ENCODE measurements at regions not wholly inside any gene's neighbourhood (a gene's known extent, or its start where the extent isn't known, plus 50 kb on each side); places are given as distances from the start of the nearest gene placed in this dataset.
"Not testable (repeated sequence)": the region's sequence is repeated elsewhere in the genome, so short reads cannot be mapped to it uniquely, and the experiment has no call there.

DNA sequence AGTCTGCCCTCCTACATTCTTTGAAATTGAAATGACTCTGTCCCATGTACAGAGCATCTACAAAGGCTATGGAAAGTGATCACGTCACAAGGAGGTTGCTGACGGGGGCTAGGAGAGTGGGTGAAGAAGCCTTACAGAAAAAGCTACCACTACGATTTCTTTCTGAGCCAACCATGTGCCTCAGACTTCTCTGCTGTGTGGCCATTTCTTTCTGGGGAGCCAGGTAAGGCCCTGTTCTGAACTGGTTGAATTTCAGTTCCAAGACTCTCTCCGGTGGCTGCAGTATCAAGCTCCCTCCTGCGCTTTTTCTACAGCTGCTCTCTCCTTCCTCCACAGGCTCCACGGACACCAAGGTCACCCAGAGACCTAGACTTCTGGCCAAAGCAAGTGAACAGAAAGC lies 112.5 kb upstream of the PRSS1 start:
- no peak for DNase-seq (ENCODE audit: low read depth)

DNA sequence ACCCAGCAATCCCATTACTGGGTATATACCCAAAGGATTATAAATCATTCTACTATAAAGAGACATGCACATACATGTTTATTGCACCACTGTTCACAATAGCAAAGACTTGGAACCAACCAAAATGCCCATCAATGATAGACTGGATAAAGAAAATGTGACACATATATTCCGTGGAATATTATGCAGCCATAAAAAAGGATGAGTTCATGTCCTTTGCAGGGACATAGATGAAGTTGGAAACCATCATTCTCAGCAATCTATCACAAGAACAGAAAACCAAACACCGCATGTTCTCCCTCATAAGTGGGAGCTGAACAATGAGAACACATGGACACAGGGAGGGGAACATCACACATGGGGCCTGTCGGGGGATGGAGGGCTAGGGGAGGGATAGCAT lies 113.2 kb upstream of the PRSS1 start:
- not testable (repeated sequence) for DNase-seq (ENCODE audit: low read depth)

DNA sequence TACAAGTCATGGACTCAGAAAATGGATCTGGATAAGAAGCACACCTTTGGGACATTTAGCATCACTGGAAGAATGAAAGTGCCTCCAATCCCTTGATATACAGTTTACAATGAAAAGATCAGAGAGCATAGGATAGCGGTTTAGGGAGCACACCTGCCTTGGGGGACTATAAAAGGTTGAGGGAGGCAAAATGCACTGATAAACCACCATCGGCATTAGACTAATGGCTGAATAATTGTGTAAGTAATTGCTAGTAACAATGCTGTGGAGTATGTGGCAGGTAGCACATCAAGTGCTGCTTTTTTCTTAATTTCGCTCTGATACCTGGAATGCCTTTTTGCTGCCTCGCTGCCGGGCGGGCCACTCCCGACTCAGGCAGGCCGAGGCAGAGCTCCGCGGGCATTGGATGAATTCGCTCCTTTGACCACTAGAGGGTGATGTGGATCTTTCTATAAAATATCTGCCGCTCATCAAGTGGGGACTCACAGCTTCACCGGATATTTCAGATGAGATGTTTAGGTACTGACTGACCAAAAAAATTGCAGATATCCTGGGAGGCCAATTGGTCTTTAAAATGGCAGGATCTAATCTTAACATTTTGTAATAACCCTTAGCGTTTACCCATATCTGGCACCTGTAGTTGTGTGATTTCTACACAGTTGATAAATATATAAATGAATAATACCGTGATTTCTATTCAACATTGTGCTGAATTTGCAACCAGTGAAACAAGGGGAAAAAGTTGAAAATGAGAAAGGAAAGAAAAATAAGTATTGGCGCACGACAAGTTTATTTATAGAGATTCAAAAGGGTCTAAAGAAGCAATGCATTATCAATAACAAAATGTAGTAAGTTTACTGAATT lies 116.8 kb upstream of the PRSS1 start:
- no peak for DNase-seq (ENCODE audit: low read depth)

- no peak for DNase-seq (ENCODE audit: low read depth)
These were observed 119.5 kb upstream of the PRSS1 start for GRCh38 chr7:142629588-142630260.

GRCh38 chr7:142628945-142629344 lies 120.3 kb upstream of the PRSS1 start:
- no peak for DNase-seq (ENCODE audit: low read depth)

- not testable (repeated sequence) for DNase-seq (ENCODE audit: low read depth)
These were observed 122.0 kb upstream of the PRSS1 start for GRCh38 chr7:142627223-142627622.

GRCh38 chr7:142626420-142627035 lies 122.7 kb upstream of the PRSS1 start:
- DNase-seq (ENCODE audit: low read depth): peak; percentile 33

DNA sequence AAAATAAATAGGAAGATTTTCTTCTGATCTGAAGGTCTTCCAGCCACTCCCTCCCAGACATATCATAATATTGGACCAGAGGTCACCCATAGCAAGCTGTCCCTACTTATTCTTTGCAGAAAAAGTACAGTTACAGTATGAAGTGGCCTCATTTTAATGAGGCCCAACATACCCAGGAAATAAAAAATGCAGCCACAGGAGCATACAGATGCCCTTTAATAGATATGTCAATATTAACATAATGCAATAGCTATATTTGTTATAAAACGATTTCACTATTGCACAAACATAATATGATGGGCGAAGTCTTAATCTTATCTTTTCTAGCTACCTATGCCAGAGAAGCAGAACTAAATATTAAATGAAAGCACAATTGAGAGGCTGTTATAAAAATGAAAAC lies 124.1 kb upstream of the PRSS1 start:
- DNase-seq (ENCODE audit: low read depth): not testable (repeated sequence)

- no peak for DNase-seq (ENCODE audit: low read depth)
These were observed 128.9 kb upstream of the PRSS1 start for GRCh38 chr7:142620402-142620801.

DNA sequence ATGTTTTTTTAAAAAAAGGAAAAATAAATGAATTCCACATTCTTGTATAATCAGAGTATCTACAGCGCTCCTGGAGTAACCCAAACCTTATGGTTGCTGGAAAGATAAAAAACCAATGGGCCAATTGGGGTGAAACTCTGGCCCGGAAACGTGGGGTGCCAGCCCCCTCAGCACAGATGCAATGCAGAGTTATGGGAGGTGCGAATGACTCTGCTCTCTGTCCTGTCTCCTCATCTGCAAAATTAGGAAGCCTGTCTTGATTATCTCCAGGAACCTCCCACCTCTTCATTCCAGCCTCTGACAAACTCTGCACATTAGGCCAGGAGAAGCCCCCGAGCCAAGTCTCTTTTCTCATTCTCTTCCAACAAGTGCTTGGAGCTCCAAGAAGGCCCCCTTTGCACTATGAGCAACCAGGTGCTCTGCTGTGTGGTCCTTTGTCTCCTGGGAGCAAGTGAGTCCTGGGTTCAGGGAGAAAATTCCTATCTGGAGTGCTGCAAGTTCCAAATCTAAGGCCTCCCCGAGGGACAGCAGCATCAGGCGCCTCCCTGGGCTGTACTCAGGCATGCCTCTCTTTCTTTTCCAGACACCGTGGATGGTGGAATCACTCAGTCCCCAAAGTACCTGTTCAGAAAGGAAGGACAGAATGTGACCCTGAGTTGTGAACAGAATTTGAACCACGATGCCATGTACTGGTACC lies 130.5 kb upstream of the PRSS1 start:
- DNase-seq (ENCODE audit: low read depth): no peak

DNA sequence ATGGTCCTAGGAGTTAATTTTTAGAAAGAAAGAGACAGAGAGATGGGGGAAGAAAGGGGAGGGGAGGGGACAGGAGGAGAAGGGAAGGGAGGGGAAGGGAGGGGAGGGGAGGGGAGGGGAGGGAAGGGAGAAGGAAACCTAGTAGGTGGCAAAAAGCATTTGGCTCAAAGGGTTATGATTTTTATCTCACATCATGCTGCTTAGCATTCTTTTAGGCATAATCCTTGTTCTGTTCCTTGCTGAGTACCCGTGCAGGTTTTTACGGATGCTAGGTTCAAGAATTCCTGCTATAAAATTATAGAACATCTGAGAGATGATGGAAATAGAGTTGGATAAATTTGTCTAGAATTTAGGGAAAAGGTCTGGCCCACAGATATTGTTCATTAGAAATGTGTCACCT lies 132.4 kb upstream of the PRSS1 start:
- no peak for DNase-seq (ENCODE audit: low read depth)

DNA sequence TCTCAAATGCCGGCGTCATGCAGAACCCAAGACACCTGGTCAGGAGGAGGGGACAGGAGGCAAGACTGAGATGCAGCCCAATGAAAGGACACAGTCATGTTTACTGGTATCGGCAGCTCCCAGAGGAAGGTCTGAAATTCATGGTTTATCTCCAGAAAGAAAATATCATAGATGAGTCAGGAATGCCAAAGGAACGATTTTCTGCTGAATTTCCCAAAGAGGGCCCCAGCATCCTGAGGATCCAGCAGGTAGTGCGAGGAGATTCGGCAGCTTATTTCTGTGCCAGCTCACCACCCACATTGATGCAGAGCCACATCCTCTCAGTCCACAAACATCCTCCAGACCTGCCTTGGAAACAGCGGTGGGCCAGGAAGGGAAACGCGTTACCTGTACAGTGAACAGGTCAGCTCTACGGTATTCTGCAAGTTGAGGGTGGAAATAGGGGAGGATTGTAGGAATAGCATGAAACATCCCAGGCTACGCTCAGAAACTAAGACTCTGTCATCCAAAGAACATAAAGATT lies 133.1 kb upstream of the PRSS1 start:
- no peak for DNase-seq (ENCODE audit: low read depth)

DNA sequence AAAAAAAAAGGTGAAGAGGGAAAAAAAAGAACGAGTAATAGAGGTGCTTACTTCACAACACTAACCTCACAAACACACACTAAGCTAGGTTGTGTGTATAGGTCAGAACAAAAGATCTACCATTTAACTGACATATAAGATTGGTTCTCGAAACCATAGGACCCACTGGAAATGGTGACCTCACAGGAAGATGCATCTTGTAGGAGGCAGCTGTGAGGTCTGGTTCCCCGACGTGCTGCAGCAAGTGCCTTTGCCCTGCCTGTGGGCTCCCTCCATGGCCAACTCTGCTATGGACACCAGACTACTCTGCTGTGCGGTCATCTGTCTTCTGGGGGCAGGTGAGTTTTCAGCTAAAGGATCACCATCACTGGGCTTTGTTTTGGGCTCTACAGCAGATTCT lies 133.8 kb upstream of the PRSS1 start:
- DNase-seq (ENCODE audit: low read depth): no peak

DNA sequence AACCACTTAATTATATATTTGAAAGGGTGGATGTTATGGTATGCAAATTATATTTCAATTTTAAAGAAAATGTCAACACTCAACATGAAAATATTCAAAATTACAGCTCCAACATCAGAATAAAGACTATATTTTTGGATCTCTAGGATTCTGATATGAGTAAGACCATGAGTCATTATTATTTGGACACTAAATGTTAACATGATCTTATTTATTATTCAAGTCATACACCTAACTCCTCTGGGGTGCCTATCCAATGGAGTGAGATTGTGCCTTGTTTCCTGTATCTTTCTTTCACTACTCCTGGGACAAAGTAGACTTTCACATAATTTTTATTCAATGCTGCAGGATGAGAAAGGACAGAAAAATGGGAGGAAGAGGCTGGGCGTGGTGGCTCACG lies 135.2 kb upstream of the PRSS1 start:
- no peak for DNase-seq (ENCODE audit: low read depth)

DNA sequence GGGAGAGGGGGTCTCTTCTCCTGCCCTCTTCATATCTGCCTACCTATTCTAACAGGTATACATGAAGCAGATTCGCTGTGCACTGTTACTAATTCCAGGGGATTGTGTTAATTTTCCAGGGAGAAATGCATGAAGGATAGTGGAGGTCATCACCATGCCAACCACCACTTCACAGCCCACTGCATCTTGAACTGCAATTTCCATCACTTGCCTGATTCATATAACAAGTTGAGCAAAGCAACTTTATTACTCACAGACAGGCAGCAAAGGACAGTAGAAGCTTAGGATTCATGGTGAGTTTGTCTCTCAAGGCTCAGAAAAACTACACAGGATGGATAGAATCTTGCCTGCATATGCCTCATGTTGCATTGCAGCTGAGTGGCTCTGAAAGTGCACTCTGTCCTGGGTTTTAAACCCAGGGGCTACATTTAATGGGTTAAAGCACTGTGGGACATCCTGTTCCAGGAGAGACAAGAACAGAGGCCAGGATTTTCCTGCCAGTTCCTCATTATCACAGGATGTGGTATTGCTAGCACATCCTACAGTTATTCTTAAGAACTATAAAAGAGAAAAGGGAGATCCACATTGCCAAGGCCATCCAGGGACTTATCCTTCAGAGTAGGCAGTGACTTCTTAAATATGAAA lies 136.9 kb upstream of the PRSS1 start:
- no peak for DNase-seq (ENCODE audit: low read depth)

DNA sequence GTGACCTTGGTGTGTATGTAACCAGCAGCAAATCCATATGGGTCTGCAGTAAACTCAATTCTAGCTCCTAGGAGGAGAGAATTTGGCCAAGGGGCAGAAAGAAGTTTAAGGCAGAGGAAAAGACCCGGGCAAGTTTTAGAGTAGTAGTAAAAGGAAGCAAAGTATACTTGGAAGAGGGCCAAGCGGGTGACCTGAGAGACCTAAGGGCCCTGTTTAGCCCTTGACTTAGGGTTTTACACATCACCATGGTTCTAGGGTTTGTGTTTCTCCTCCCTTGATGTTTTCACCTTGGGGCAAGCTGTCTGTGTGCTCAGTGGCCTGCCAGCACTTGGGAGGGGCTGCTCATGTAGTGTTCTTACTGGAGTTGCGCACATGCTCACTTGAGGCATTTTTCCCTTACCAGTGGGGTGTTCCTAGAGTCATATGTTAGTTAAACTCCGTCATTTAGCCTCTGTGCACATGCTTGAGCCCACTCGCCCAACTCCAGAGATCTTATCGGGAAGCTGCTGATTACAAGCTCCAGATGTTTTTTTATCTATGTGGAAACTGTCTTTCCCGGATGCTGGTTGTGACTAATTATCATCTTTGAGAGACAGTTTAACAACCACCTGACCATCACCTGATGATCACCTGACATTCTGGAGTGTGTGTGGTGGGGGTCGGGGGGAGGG lies 137.6 kb upstream of the PRSS1 start:
- no peak for DNase-seq (ENCODE audit: low read depth)

DNA sequence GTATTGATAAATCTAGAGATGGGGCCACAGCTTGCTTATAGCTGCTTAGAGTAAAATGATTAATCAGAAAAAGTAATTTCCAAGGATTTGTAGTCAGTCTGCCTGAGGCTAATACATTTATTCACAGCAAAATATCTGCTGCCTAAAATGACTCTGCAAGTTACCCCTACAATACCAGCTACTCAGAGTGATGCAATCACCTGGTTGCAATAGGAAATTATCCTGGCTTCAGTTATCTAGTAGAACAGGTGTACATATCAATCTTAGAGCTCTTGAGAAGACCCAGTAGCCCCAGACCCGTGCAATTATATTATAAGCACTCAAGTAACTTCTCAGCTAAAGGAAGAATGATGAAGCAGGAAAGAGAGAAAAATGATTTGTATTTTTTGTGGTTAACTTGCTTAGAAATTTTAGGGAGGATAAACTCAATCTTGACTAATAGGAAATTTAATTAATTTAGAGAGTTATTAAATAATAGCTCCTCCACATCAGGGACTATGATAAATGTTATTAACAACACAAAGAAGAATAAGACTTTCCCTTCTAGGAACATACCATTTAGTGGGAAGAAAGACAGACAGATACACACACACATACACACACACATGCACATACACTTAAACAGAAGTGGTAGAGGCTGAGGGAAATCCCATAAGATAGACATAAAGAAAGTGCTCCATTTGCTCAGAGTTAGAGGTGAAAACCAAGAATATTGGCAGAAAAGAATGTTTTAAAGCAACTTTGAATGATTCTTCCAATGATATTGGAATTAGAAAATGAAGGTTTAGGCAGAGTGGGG lies 140.4 kb upstream of the PRSS1 start:
- DNase-seq (ENCODE audit: low read depth): no peak

DNA sequence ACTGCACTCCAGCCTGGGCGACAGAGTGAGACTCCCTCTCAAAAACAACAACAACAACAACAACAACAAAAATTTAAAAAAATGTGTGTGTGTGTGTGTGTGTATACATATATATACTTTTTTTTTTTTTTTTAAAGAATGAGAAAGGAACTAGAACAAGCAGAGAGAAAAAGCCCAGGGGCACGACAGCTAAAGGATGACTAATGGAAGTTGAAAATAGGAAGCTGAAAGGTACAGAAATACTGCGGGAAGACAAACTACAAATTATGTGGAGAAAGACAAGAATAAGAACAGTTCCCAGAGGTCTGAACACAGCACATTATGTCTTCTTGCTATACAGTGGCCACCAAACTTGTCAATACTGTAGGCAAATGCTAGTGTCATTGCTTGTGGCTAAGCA lies 141.9 kb upstream of the PRSS1 start:
- DNase-seq (ENCODE audit: low read depth): no peak

GRCh38 chr7:142606081-142606480 lies 143.2 kb upstream of the PRSS1 start:
- DNase-seq (ENCODE audit: low read depth): no peak

DNA sequence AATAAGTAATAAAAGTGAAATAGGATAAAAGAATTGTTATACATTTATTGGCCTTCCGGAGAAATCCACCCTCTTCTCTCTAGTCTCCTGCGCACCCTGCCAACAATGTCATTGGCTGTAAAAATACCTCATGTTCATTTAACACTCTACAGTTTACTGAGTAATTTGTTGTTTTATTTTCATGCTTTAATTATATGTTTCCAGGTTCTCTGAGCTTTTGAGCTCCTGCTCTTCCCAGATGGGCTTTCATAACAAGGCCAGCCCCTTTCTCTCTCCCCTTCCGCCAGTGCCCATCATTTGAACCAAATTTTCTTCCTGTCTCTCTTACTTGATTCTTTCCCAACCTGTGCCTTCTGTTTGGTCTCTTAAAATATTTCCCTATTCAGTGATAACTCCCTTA lies 144.6 kb upstream of the PRSS1 start:
- no peak for DNase-seq (ENCODE audit: low read depth)
